GOT3 (cell line): ENCODE measurements at regions not wholly inside any gene's neighbourhood (a gene's known extent, or its start where the extent isn't known, plus 50 kb on each side); places are given as distances from the start of the nearest gene placed in this dataset.

Experiments
- DNase-seq: peaks from one replicate; lab custom pipeline; 2025; ENCODE audit warnings: mixed read lengths; lab: John Stamatoyannopoulos, UW

- DNase-seq = no peak
These were observed 50.2 kb upstream of the CCND2 start for GRCh38 chr12:4223273-4223845.

- no peak for DNase-seq
These were observed 52.3 kb upstream of the CCND2 start for GRCh38 chr12:4221258-4221620.

GRCh38 chr12:4220536-4221257 lies 52.9 kb upstream of the CCND2 start:
- DNase-seq = no peak

- no peak for DNase-seq
These were observed 56.5 kb upstream of the CCND2 start for GRCh38 chr12:4217091-4217490.

- DNase-seq = no peak
These were observed 57.2 kb upstream of the CCND2 start for GRCh38 chr12:4216187-4216927.

- no peak for DNase-seq
These were observed 58.1 kb upstream of the CCND2 start for GRCh38 chr12:4215229-4216186.

- DNase-seq = no peak
These were observed 58.7 kb upstream of the CCND2 start for GRCh38 chr12:4214877-4215228.

- DNase-seq = no peak
These were observed 60.1 kb upstream of the CCND2 start for GRCh38 chr12:4213471-4213870.

GRCh38 chr12:4212845-4213244 lies 60.7 kb upstream of the CCND2 start:
- DNase-seq = no peak

- DNase-seq = no peak
These were observed 62.2 kb upstream of the CCND2 start for GRCh38 chr12:4211372-4211771.

- DNase-seq = no peak
These were observed 63.4 kb upstream of the CCND2 start for GRCh38 chr12:4210183-4210582.

GRCh38 chr12:4206470-4206869 lies 67.1 kb upstream of the CCND2 start:
- no peak for DNase-seq

GRCh38 chr12:4203772-4204376 lies 69.7 kb upstream of the CCND2 start:
- no peak for DNase-seq

- DNase-seq = no peak
These were observed 70.6 kb upstream of the CCND2 start for GRCh38 chr12:4202918-4203317.

GRCh38 chr12:4202487-4202886 lies 71.1 kb upstream of the CCND2 start:
- DNase-seq = no peak

GRCh38 chr12:4201333-4202100 lies 72.0 kb upstream of the CCND2 start:
- no peak for DNase-seq

GRCh38 chr12:4197922-4198763 lies 75.4 kb upstream of the CCND2 start:
- no peak for DNase-seq

GRCh38 chr12:4196805-4197420 lies 76.6 kb upstream of the CCND2 start:
- no peak for DNase-seq

GRCh38 chr12:4194668-4195067 lies 78.9 kb upstream of the CCND2 start:
- no peak for DNase-seq

GRCh38 chr12:4193821-4194220 lies 79.7 kb upstream of the CCND2 start:
- DNase-seq = no peak
